SU-DHL-6 (cell line): ENCODE measurements at regions not wholly inside any gene's neighbourhood (a gene's known extent, or its start where the extent isn't known, plus 50 kb on each side); places are given as distances from the start of the nearest gene placed in this dataset.

ENCODE experiments used
- H2AFZ ChIP-seq: fragments of 200-600 bp; sonication (generic); 2 replicates; pipeline ENCODE4 v1.6.1; 2014; ENCODE audit warnings: low read depth, mild to moderate bottlenecking, moderate library complexity, mixed read lengths, antibody characterized with exemption, low read length; ENCODE audit not compliant: severe bottlenecking
- H3F3A ChIP-seq: fragments of 200-600 bp; shearing (Covaris generic); 2 replicates; pipeline ENCODE4 v1.6.0; 2016; ENCODE audit warnings: antibody characterized with exemption, mild to moderate bottlenecking; ENCODE audit not compliant: insufficient read depth
- H3K27ac ChIP-seq: fragments of 200-600 bp; sonication (generic); 2 replicates; pipeline ENCODE4 v1.5.1; 2016; ENCODE audit warnings: low read depth, mild to moderate bottlenecking, low read length, moderate library complexity, mixed read lengths
- H3K27me3 ChIP-seq: fragments of 200-600 bp; sonication (generic), shearing (Covaris generic); 2 replicates; pipeline ENCODE4 v1.6.0; 2014; ENCODE audit warnings: mild to moderate bottlenecking, low read length
- H3K36me3 ChIP-seq: fragments of 200-600 bp; sonication (generic); 2 replicates; pipeline ENCODE4 v1.6.1; 2014; ENCODE audit warnings: mild to moderate bottlenecking, low read length, mixed read lengths
- H3K4me2 ChIP-seq: fragments of 300-600, 200-600 bp; shearing (Covaris generic), sonication (generic); 2 replicates; pipeline ENCODE4 v1.6.0; 2014; ENCODE audit warnings: low read length, low read depth, mild to moderate bottlenecking; ENCODE audit not compliant: poor library complexity, severe bottlenecking
- H3K4me3 ChIP-seq: fragments of 200-600 bp; sonication (generic); 2 replicates; pipeline ENCODE4 v1.5.1; 2014; ENCODE audit warnings: antibody characterized with exemption, low read length, mild to moderate bottlenecking, mixed read lengths; ENCODE audit not compliant: insufficient read depth, poor library complexity, severe bottlenecking
- H3K79me2 ChIP-seq: fragments of 200-600 bp; sonication (generic); 2 replicates; pipeline ENCODE4 v1.6.1; 2014; ENCODE audit warnings: mild to moderate bottlenecking, low read length, moderate library complexity; ENCODE audit not compliant: insufficient read depth
- H3K9ac ChIP-seq: fragments of 200-600 bp; sonication (generic); 2 replicates; pipeline ENCODE4 v1.7.0; 2014; ENCODE audit warnings: mild to moderate bottlenecking, low read length
- H3K9me2 ChIP-seq: fragments of 200-600 bp; sonication (generic); replicated peaks from 2 replicates; pipeline ENCODE4 v1.6.1; 2014; ENCODE audit warnings: low read length; ENCODE audit not compliant: insufficient read depth
- H3K9me3 ChIP-seq: fragments of 200-600 bp; sonication (generic); 2 replicates; pipeline ENCODE4 v1.6.1; 2014; ENCODE audit warnings: low read length, mixed read lengths; ENCODE audit not compliant: insufficient read depth
- H4K20me1 ChIP-seq: fragments of 200-600 bp; sonication (generic); 2 replicates; pipeline ENCODE4 v1.6.1; 2014; ENCODE audit warnings: low read depth, mild to moderate bottlenecking, antibody characterized with exemption, low read length, moderate library complexity, mixed read lengths
- EZH2phosphoT487 ChIP-seq: fragments of 200-600 bp; sonication (generic), shearing (Covaris generic); conservative IDR thresholded peaks from 2 replicates; pipeline ENCODE4 v1.6.1; 2018; ENCODE audit warnings: mild to moderate bottlenecking, antibody characterized with exemption, low read length, moderate library complexity, mixed read lengths
- TF ChIP-seq, protein P1 (sequence below): fragments of 200-600 bp; sonication (generic); IDR thresholded peaks from one replicate; pipeline ENCODE4 v1.5.1; 2017; ENCODE audit warnings: antibody characterized with exemption, mild to moderate bottlenecking, low read length, moderate library complexity; ENCODE audit not compliant: insufficient read depth, poor library complexity, severe bottlenecking

DNA sequence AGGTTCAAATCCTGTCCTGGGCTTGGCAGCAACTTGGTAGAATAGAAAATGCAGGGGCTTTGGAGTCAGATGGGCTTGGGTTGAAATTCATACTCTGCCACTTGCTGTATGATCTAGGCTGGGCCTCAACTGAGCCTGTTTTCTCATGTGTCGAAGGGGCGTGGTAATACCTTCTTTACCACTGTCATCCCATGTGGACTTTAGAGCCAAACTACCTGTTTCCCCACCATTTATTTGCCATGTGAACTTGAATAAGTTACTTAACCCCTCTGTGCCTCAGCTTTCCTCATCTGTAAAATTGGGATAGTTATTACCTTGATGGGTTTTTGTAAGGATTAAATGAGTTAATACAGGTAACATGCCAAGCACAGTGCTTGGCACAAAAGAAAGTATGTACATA, 106.0 kb downstream of the COPRS start:
- Histone ChIP-seq H3K4me3 (no peak overlapping the region), H3F3A (no peaks in the 10 kb centered on the region), H3K27me3 (no peaks in the 10 kb centered on the region), H2AFZ (no peak overlapping the region), H3K9me3 (no peaks in the 10 kb centered on the region), H3K9ac (no peak overlapping the region), H3K79me2 (no peaks in the 10 kb centered on the region), H3K4me2 (no peak overlapping the region), H4K20me1 (no peaks in the 10 kb centered on the region), H3K9me2 (no peaks in the 10 kb centered on the region), H3K36me3 (no peaks in the 10 kb centered on the region), H3K27ac (no peak overlapping the region)
- TF ChIP-seq, protein P1, sequence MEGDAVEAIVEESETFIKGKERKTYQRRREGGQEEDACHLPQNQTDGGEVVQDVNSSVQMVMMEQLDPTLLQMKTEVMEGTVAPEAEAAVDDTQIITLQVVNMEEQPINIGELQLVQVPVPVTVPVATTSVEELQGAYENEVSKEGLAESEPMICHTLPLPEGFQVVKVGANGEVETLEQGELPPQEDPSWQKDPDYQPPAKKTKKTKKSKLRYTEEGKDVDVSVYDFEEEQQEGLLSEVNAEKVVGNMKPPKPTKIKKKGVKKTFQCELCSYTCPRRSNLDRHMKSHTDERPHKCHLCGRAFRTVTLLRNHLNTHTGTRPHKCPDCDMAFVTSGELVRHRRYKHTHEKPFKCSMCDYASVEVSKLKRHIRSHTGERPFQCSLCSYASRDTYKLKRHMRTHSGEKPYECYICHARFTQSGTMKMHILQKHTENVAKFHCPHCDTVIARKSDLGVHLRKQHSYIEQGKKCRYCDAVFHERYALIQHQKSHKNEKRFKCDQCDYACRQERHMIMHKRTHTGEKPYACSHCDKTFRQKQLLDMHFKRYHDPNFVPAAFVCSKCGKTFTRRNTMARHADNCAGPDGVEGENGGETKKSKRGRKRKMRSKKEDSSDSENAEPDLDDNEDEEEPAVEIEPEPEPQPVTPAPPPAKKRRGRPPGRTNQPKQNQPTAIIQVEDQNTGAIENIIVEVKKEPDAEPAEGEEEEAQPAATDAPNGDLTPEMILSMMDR, result no peak
- TF ChIP-seq EZH2phosphoT487, result no peak

DNA sequence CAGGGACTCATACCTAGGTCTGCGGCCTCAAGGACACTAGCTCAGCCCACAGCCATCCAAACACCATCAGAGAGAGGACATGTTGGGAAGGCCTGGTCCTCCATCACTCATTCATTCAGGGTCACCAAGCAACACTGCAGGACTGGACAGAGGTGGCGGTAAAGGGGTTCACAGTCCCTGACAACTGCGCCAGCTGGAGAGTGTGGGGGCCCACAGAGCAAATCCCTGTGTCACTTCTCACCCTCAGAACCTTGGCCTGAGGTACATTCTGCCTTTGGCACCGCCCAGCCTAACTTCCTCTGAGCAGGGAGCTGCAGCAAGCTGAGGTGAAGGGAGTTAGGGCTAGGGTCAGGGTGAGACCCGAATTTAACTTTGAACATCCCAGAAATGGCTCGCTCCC, 106.5 kb downstream of the COPRS start:
- Histone ChIP-seq H3K9me2 (no peaks in the 10 kb centered on the region), H4K20me1 (no peaks in the 10 kb centered on the region), H3K27me3 (no peaks in the 10 kb centered on the region), H3K27ac (no peak overlapping the region), H2AFZ (no peak overlapping the region), H3K9ac (no peak overlapping the region), H3K79me2 (no peaks in the 10 kb centered on the region), H3K4me2 (no peak overlapping the region), H3K9me3 (no peaks in the 10 kb centered on the region), H3K4me3 (no peak overlapping the region), H3K36me3 (no peaks in the 10 kb centered on the region), H3F3A (no peaks in the 10 kb centered on the region)
- TF ChIP-seq EZH2phosphoT487, result no peak
- TF ChIP-seq, protein P1, result no peak

DNA sequence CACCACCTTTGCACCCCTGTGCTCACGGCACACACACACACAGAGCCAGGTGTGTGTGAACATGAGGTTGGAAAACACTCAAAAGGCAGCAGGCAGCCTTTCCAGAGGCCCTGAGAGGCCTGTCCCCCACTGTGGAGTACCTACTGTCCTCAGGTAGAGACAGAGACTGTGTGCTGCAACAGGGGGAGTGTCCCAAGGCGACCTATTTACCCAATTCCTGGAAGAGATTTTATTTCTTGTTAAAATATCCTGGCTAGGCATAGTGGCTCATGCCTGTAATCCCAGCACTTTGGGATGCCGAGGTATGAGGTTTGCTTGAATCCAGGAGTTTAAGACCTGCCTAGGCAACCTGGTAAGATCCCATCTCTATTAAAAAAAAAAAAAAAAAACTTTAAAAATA, 108.5 kb downstream of the COPRS start:
- H3K4me2 ChIP-seq, result no peak overlapping the region
- H2AFZ ChIP-seq, result no peak overlapping the region
- H3K9ac ChIP-seq, result no peak overlapping the region
- H3K36me3 ChIP-seq, result no peaks in the 10 kb centered on the region
- H3K9me2 ChIP-seq, result no peaks in the 10 kb centered on the region
- H3K4me3 ChIP-seq, result no peak overlapping the region
- no peaks in the 10 kb centered on the region for H3K9me3 ChIP-seq
- H4K20me1 ChIP-seq, result no peaks in the 10 kb centered on the region
- H3K79me2 ChIP-seq, result no peaks in the 10 kb centered on the region
- no peaks in the 10 kb centered on the region for H3K27me3 ChIP-seq
- H3K27ac ChIP-seq, result no peak overlapping the region
- TF ChIP-seq, protein P1, result no peak
- TF ChIP-seq EZH2phosphoT487, result no peak
- no peaks in the 10 kb centered on the region for H3F3A ChIP-seq
